ENCODE measurements at regions not wholly inside any gene's neighbourhood (a gene's known extent, or its start where the extent isn't known, plus 50 kb on each side); places are given as distances from the start of the nearest gene placed in this dataset.
"Not testable (repeated sequence)": the region's sequence is repeated elsewhere in the genome, so short reads cannot be mapped to it uniquely, and the experiment has no call there.

DNA sequence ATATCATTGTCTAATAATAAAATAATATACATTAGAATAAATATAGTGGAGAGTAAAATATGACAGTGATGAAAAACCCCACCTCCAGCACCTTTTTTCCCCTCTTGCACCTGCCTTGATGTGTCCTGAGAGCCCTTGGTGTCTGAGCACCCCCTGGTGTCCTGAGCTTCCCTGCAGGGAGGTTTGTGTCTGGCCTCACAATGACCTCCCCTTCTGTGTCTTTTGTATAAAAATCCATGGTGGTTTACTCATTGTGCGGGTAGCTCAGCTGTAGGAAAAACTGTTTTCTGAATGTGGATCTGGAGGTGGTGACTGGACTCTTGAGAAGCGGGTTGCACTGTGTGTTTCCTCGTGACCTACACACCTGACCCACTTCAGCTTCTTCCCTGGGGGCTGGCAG is 636.9 kb downstream of the TMEM121 start:
- no peak overlapping the region for H3K4me2 ChIP-seq (ENCODE audit: extremely low read depth, insufficient read depth, low read length)
- H3K36me3 ChIP-seq (ENCODE audit: control insufficient read depth, insufficient read depth, low read length), result no peaks in the 10 kb centered on the region
- H3K9ac ChIP-seq (ENCODE audit: insufficient read depth, low read length), result no peak overlapping the region
- H3K79me2 ChIP-seq (ENCODE audit: control insufficient read depth, insufficient read depth, low read length), result no peaks in the 10 kb centered on the region
- H2AFZ ChIP-seq (ENCODE audit: low read length), result no peak overlapping the region
- H3K27me3 ChIP-seq (ENCODE audit: control insufficient read depth, insufficient read depth, low read length), result no peaks in the 10 kb centered on the region
- no peak for DNase-seq (ENCODE audit: low read depth in 2 of 2)
- TF ChIP-seq, protein P1, sequence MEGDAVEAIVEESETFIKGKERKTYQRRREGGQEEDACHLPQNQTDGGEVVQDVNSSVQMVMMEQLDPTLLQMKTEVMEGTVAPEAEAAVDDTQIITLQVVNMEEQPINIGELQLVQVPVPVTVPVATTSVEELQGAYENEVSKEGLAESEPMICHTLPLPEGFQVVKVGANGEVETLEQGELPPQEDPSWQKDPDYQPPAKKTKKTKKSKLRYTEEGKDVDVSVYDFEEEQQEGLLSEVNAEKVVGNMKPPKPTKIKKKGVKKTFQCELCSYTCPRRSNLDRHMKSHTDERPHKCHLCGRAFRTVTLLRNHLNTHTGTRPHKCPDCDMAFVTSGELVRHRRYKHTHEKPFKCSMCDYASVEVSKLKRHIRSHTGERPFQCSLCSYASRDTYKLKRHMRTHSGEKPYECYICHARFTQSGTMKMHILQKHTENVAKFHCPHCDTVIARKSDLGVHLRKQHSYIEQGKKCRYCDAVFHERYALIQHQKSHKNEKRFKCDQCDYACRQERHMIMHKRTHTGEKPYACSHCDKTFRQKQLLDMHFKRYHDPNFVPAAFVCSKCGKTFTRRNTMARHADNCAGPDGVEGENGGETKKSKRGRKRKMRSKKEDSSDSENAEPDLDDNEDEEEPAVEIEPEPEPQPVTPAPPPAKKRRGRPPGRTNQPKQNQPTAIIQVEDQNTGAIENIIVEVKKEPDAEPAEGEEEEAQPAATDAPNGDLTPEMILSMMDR (conservative IDR thresholded peaks at IDR 0.05 in 1 of 2, IDR thresholded peaks at IDR 0.05 in 1 of 2; ENCODE audit: low read depth in 1 of 2, low read length in 2 of 2), result no peak
- TF ChIP-seq EZH2 (IDR thresholded peaks at IDR 0.05; ENCODE audit: low read length, missing control alignments), result no peak
- no peaks in the 10 kb centered on the region for H3K4me1 ChIP-seq (ENCODE audit: control insufficient read depth, extremely low read depth, insufficient read depth, low read length)
- H3K9me3 ChIP-seq (ENCODE audit: control insufficient read depth, insufficient read depth, low read depth, low read length), result no peaks in the 10 kb centered on the region
- H3K27ac ChIP-seq (ENCODE audit: insufficient read depth, low read length), result no peak overlapping the region
- no peak overlapping the region for H3K4me3 ChIP-seq (replicated peaks in 1 of 4; ENCODE audit: control extremely low read depth in 1 of 4, insufficient read depth in 1 of 4, low read depth in 3 of 4, low read length in 4 of 4)
- H4K20me1 ChIP-seq (ENCODE audit: control insufficient read depth, extremely low read depth, insufficient read depth, low read length), result no peaks in the 10 kb centered on the region

DNA sequence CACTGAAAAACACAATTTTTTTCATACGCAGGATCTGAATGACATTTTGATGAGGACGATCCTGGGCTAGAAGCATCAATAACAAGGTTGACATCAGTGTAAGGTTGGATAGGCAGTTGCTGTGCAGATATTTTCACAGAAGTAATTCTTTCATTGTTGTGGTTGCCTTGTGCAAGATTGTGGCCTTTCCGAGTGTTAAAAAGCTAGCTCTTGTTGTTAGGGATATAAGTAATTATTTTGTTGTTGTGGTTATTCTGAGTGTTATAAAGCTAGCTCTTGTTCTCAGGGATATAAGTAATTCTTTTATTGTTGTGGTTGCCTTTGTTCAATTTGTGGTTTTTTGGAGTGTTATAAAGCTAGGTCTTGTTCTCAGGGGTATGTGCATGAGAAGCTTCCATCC is 637.4 kb downstream of the TMEM121 start:
- H3K4me1 ChIP-seq (ENCODE audit: control insufficient read depth, extremely low read depth, insufficient read depth, low read length); H3K4me2 ChIP-seq (ENCODE audit: extremely low read depth, insufficient read depth, low read length); H3K9ac ChIP-seq (ENCODE audit: insufficient read depth, low read length); H3K79me2 ChIP-seq (ENCODE audit: control insufficient read depth, insufficient read depth, low read length); H3K9me3 ChIP-seq (ENCODE audit: control insufficient read depth, insufficient read depth, low read depth, low read length); H3K36me3 ChIP-seq (ENCODE audit: control insufficient read depth, insufficient read depth, low read length); H4K20me1 ChIP-seq (ENCODE audit: control insufficient read depth, extremely low read depth, insufficient read depth, low read length); DNase-seq (ENCODE audit: low read depth in 2 of 2); H3K4me3 ChIP-seq (replicated peaks in 1 of 4; ENCODE audit: control extremely low read depth in 1 of 4, insufficient read depth in 1 of 4, low read depth in 3 of 4, low read length in 4 of 4); H3K27me3 ChIP-seq (ENCODE audit: control insufficient read depth, insufficient read depth, low read length); H3K27ac ChIP-seq (ENCODE audit: insufficient read depth, low read length); H2AFZ ChIP-seq (ENCODE audit: low read length): not testable (repeated sequence)

DNA sequence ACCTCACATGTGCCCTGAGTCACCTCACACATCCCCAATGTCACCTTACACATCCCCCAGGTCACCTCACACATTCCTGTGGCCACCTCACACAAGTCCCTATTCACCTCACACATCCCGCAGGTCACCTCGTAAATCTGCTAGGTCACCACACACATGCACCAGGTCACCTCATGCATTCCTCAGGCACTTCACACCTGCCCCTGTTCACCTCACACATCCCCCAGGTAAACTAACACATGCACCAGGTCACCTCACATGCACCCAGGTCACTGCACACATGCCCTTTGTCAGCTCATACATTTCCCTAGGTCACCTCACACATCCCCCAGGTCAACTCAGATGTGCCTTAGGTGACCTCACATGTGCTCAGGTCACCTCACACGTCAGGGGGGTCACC is 639.8 kb downstream of the TMEM121 start:
- H3K27ac ChIP-seq (ENCODE audit: insufficient read depth, low read length), result no peak overlapping the region
- no peak for DNase-seq (ENCODE audit: low read depth in 2 of 2)
- no peaks in the 10 kb centered on the region for H3K36me3 ChIP-seq (ENCODE audit: control insufficient read depth, insufficient read depth, low read length)
- no peak overlapping the region for H3K4me3 ChIP-seq (replicated peaks in 1 of 4; ENCODE audit: control extremely low read depth in 1 of 4, insufficient read depth in 1 of 4, low read depth in 3 of 4, low read length in 4 of 4)
- H2AFZ ChIP-seq (ENCODE audit: low read length), result no peak overlapping the region
- H4K20me1 ChIP-seq (ENCODE audit: control insufficient read depth, extremely low read depth, insufficient read depth, low read length), result no peaks in the 10 kb centered on the region
- no peak for TF ChIP-seq EZH2 (IDR thresholded peaks at IDR 0.05; ENCODE audit: low read length, missing control alignments)
- TF ChIP-seq, protein P1 (conservative IDR thresholded peaks at IDR 0.05 in 1 of 2, IDR thresholded peaks at IDR 0.05 in 1 of 2; ENCODE audit: low read depth in 1 of 2, low read length in 2 of 2), result no peak
- H3K27me3 ChIP-seq (ENCODE audit: control insufficient read depth, insufficient read depth, low read length), result no peaks in the 10 kb centered on the region
- H3K4me2 ChIP-seq (ENCODE audit: extremely low read depth, insufficient read depth, low read length), result no peak overlapping the region
- no peaks in the 10 kb centered on the region for H3K9me3 ChIP-seq (ENCODE audit: control insufficient read depth, insufficient read depth, low read depth, low read length)
- H3K4me1 ChIP-seq (ENCODE audit: control insufficient read depth, extremely low read depth, insufficient read depth, low read length), result no peaks in the 10 kb centered on the region
- H3K9ac ChIP-seq (ENCODE audit: insufficient read depth, low read length), result no peak overlapping the region
- H3K79me2 ChIP-seq (ENCODE audit: control insufficient read depth, insufficient read depth, low read length), result no peaks in the 10 kb centered on the region
